GM13977 (cell line): ENCODE measurements at regions not wholly inside any gene's neighbourhood (a gene's known extent, or its start where the extent isn't known, plus 50 kb on each side); places are given as distances from the start of the nearest gene placed in this dataset.

Source experiments
- DNase-seq: peaks from one replicate; pipeline ENCODE4 v3.0.0; 2012; ENCODE audit warnings: low spot score
- CTCF ChIP-seq: IDR thresholded peaks from 2 replicates; pipeline ENCODE4 v1.5.1; 2012; ENCODE audit warnings: mild to moderate bottlenecking, control low read depth; ENCODE audit not compliant: insufficient read depth; ENCODE audit errors: extremely low read depth, missing control alignments
- in situ Hi-C: fragments of 300-500 bp; cut with MboI; formaldehyde crosslinking; loops from one replicate; pipeline ENCODE4 v1.12.0; 2022; ENCODE audit warnings: low sequenced_read_pairs, low pct_unique_long_range_greater_than_20kb, mixed read lengths, inconsistent platforms; ENCODE audit not compliant: unreplicated experiment

- in situ Hi-C loops: no loop called here
- no peak for TF ChIP-seq CTCF
- DNase-seq: no peak
Measured at GRCh38 chr15:38035701-38036100, 101.3 kb downstream of the TMCO5A start.

GRCh38 chr15:38036790-38037338 is 102.4 kb downstream of the TMCO5A start:
- in situ Hi-C loops: no loop called here
- TF ChIP-seq CTCF: no peak
- DNase-seq: no peak

GRCh38 chr15:38038659-38039442 is 104.4 kb downstream of the TMCO5A start:
- no peak for DNase-seq
- in situ Hi-C loops: no loop called here
- no peak for TF ChIP-seq CTCF

DNA sequence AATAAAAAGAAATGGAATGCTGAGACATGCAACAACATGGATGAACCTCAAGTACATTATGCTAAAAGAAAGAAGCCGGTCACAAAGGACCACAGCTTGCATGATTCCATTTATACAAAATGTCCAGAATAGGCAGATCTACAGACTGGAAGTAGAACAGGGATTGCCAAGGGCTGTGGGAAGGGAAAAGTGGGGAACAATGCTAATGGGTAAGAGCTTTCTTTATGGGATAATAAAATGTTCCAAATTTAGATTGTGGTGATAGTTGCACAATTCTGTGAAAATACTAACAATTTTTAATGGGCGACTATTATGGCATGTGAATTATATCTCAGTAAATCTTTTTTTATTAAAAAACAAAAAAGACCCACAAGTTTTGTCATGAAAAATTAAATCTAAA is 106.2 kb downstream of the TMCO5A start:
- TF ChIP-seq CTCF: no peak
- DNase-seq: no peak

DNA sequence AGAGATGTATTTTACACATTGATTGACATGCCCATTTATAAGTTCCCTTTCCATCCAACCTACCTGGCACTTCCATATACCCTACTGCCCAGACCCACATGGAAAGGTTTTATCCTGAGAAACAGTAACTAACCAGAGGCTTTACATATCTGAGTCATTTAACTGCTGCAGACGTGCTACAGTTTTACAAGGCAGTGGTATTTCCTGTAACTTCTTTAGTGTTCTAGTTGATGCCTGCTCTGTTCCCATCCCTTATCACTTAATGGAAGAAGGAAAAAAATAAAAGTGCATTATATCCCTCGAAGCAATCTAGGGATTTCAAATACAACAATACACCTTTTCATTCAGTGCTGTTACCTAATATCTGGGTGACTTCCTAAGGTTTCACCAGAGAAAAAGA is 107.1 kb downstream of the TMCO5A start:
- DNase-seq: no peak
- in situ Hi-C loops: no loop called here
- no peak for TF ChIP-seq CTCF

More for the DNA sequence above, 106.2 kb downstream of the TMCO5A start:
- in situ Hi-C loops: no loop called here

DNA sequence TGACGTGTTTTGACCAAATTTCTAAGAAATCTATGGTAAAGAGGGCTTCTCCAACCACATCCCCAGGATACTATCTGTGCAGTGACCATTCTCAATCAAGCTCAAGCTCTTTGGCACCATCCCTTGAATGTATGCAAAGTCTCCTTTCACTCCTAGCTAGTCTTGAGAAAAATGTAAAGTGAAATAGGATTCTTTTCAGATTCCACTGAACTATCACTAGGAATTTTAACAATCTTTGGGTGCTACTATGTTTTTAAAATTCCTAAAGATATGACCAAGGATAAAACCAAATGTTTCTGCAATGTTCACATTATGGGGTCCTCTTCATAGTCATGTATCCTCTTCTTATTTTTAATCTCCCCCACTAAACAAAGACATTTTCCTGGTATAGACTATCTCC is 107.8 kb downstream of the TMCO5A start:
- TF ChIP-seq CTCF: no peak
- no peak for DNase-seq
- in situ Hi-C loops: no loop called here
